NCI-H748 (cell line): ENCODE measurements at regions not wholly inside any gene's neighbourhood (a gene's known extent, or its start where the extent isn't known, plus 50 kb on each side); places are given as distances from the start of the nearest gene placed in this dataset.

Source experiments
- DNase-seq: peaks from one replicate; lab custom pipeline; 2025; ENCODE audit not compliant: unreplicated experiment; lab: John Stamatoyannopoulos, UW

- no peak for DNase-seq
Measured at GRCh38 chrX:68897118-68897945, 68.5 kb downstream of the EFNB1 start.

- no peak for DNase-seq
Measured at GRCh38 chrX:68896581-68896980, 67.8 kb downstream of the EFNB1 start.

GRCh38 chrX:68895778-68896177 lies 67.0 kb downstream of the EFNB1 start:
- no peak for DNase-seq

- DNase-seq, result no peak
Measured at GRCh38 chrX:68895341-68895755, 66.5 kb downstream of the EFNB1 start.

- peak; percentile 63 for DNase-seq
Measured at GRCh38 chrX:68894513-68895340, 65.9 kb downstream of the EFNB1 start.

GRCh38 chrX:68894142-68894512 lies 65.3 kb downstream of the EFNB1 start:
- DNase-seq, result no peak

- DNase-seq, result no peak
Measured at GRCh38 chrX:68892651-68893050, 63.8 kb downstream of the EFNB1 start.

- no peak for DNase-seq
Measured at GRCh38 chrX:68892134-68892533, 63.3 kb downstream of the EFNB1 start.
